22Rv1 (cell line): ENCODE measurements at regions not wholly inside any gene's neighbourhood (a gene's known extent, or its start where the extent isn't known, plus 50 kb on each side); places are given as distances from the start of the nearest gene placed in this dataset.

ENCODE experiments used
- ZFX ChIP-seq: fragments of 450-650 bp; IDR thresholded peaks from 2 replicates; pipeline ENCODE4 v1.6.1; 2017; ENCODE audit warnings: antibody characterized with exemption, borderline replicate concordance
- TF ChIP-seq, protein P1 (sequence below): fragments of 450-650 bp; IDR thresholded peaks from 2 replicates; pipeline ENCODE4 v1.5.1; 2017; ENCODE audit warnings: mild to moderate bottlenecking

DNA sequence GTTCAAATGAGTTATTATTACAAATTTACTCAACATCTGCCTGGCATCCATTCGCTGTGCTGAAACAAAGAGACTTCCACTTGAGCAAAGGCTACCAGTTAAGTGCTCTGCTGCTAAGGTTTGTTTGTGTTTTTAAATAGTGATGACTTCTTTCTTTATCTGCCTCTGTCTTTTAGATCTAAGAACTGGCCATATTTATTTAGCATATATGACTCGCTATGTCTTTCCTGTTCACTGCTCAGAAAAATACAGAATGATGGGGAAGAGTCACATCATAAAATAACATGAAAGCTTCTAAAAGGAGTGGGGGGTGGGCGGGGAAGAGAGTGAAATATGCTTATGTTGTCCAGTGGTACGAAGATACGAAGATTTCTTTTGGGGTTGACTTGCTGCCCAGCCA is 322.2 kb downstream of the GPAT3 start:
- TF ChIP-seq, protein P1, sequence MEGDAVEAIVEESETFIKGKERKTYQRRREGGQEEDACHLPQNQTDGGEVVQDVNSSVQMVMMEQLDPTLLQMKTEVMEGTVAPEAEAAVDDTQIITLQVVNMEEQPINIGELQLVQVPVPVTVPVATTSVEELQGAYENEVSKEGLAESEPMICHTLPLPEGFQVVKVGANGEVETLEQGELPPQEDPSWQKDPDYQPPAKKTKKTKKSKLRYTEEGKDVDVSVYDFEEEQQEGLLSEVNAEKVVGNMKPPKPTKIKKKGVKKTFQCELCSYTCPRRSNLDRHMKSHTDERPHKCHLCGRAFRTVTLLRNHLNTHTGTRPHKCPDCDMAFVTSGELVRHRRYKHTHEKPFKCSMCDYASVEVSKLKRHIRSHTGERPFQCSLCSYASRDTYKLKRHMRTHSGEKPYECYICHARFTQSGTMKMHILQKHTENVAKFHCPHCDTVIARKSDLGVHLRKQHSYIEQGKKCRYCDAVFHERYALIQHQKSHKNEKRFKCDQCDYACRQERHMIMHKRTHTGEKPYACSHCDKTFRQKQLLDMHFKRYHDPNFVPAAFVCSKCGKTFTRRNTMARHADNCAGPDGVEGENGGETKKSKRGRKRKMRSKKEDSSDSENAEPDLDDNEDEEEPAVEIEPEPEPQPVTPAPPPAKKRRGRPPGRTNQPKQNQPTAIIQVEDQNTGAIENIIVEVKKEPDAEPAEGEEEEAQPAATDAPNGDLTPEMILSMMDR = no peak
- TF ChIP-seq ZFX = no peak
